GM12878 (cell line): ENCODE measurements at regions not wholly inside any gene's neighbourhood (a gene's known extent, or its start where the extent isn't known, plus 50 kb on each side); places are given as distances from the start of the nearest gene placed in this dataset.

Source experiments
- ATAC-seq: fragments of 200-7000 bp; cut with Tn5 transposase; 3 replicates; pipeline ENCODE4 v1.9.1; 2020; ENCODE audit warnings: mild to moderate bottlenecking, moderate library complexity
- BruUV-seq: library from RNA; stranded (reverse); fragments of 400-500 nt; replicated peaks from 2 replicates; lab custom pipeline; 2021; lab: Mats Ljungman, UMichigan
- CTCF ChIA-PET: fragments of 300-600 bp; sonication (Branson Sonifier 250); formaldehyde crosslinking; extraction: SDS; loops from one replicate; lab custom pipeline; 2021; ENCODE audit warnings: inconsistent platforms; lab: Yijun Ruan, JAX
- POLR2A ChIA-PET: fragments of 350-600 bp; formaldehyde crosslinking; extraction: SDS; loops from one replicate; lab custom pipeline; 2021; ENCODE audit warnings: inconsistent platforms; lab: Charles Lee
- RAD21 ChIA-PET: fragments of 300-600 bp; sonication (Branson Sonifier 250); formaldehyde crosslinking; loops from one replicate; lab custom pipeline; 2023; ENCODE audit warnings: antibody characterized with exemption; ENCODE audit not compliant: unreplicated experiment; lab: Charles Lee
- SMC1A ChIA-PET: fragments of 300-600 bp; sonication (Branson Sonifier 250); formaldehyde crosslinking; loops from one replicate; lab custom pipeline; 2023; ENCODE audit not compliant: unreplicated experiment, uncharacterized antibody; lab: Charles Lee
- DNase-seq: peaks from one replicate; pipeline ENCODE4 v3.0.0-alpha.2; 2011; ENCODE audit warnings: low read depth, low spot score
- FAIRE-seq: peaks from 3 replicates; lab custom pipeline; 2011; peaks lifted over from hg19 to GRCh38; lab: Jason Lieb, UNC
- H2AFZ ChIP-seq: 2 replicates; pipeline ENCODE4 v1.6.0; 2011; ENCODE audit warnings: low read depth, low read length, control low read depth; ENCODE audit not compliant: control insufficient read depth
- H3K27ac ChIP-seq: 2 replicates; pipeline ENCODE4 v1.5.1; 2011; ENCODE audit warnings: control low read depth; ENCODE audit not compliant: control insufficient read depth, insufficient read depth
- H3K27me3 ChIP-seq, 2 experiments: replicated peaks in 1 of 2; 2 replicates each; pipeline versions ENCODE4 v1.6.0 to v1.6.1; 2011; ENCODE audit warnings: low read length in 1 of 2; ENCODE audit not compliant: control insufficient read depth in 2 of 2, insufficient read depth in 2 of 2
- H3K36me3 ChIP-seq, 2 experiments: 2 replicates each; pipeline ENCODE4 v1.5.1; 2011; ENCODE audit warnings: low read length in 1 of 2; ENCODE audit not compliant: control insufficient read depth in 2 of 2, insufficient read depth in 2 of 2
- H3K4me1 ChIP-seq: 2 replicates; pipeline ENCODE4 v1.6.1; 2011; ENCODE audit warnings: mild to moderate bottlenecking, low read length, moderate library complexity, mixed read lengths; ENCODE audit not compliant: control insufficient read depth, insufficient read depth
- H3K4me2 ChIP-seq: 2 replicates; pipeline ENCODE4 v1.6.0; 2011; ENCODE audit warnings: control low read depth; ENCODE audit not compliant: control insufficient read depth, insufficient read depth
- H3K4me3 ChIP-seq: fragments of 200-600 bp; sonication (generic); 2 replicates; pipeline ENCODE4 v1.5.1; 2016
- H3K79me2 ChIP-seq: 2 replicates; pipeline ENCODE4 v1.6.0; 2011; ENCODE audit warnings: low read length; ENCODE audit not compliant: control insufficient read depth, insufficient read depth
- H3K9ac ChIP-seq: 2 replicates; pipeline ENCODE4 v1.8.0; 2011; ENCODE audit warnings: low read length, control low read depth, mixed read lengths; ENCODE audit not compliant: control insufficient read depth, insufficient read depth
- H3K9me3 ChIP-seq: replicated peaks from 3 replicates; pipeline ENCODE4 v1.5.1; 2011; ENCODE audit warnings: mild to moderate bottlenecking, low read length; ENCODE audit not compliant: control insufficient read depth, insufficient read depth
- H4K20me1 ChIP-seq: 2 replicates; pipeline ENCODE4 v1.6.0; 2011; ENCODE audit not compliant: control insufficient read depth, insufficient read depth
- CHD2 ChIP-seq: IDR thresholded peaks from 2 replicates; pipeline ENCODE4 v1.6.1; 2011; ENCODE audit warnings: low read depth, low read length, improper control_type of control experiment, borderline replicate concordance
- ETV6 ChIP-seq, 2 experiments: fragments of 450-650 bp in 1 of 2; IDR thresholded peaks in 1 of 2; conservative IDR thresholded peaks in 1 of 2; 2 replicates each; pipeline ENCODE4 v1.6.1; 2014; ENCODE audit warnings: antibody characterized with exemption in 1 of 2, borderline replicate concordance in 1 of 2, low read depth in 1 of 2, mild to moderate bottlenecking in 1 of 2, moderate library complexity in 1 of 2
- FOS ChIP-seq: IDR thresholded peaks from 3 replicates; pipeline ENCODE4 v1.6.1; 2011; ENCODE audit warnings: borderline replicate concordance; ENCODE audit not compliant: insufficient read length; ENCODE audit errors: extremely low read depth
- FOXM1 ChIP-seq: IDR thresholded peaks from 2 replicates; pipeline ENCODE4 v1.6.1; 2012; ENCODE audit warnings: low read depth, mild to moderate bottlenecking, inconsistent platforms, low read length, moderate library complexity
- IKZF2 ChIP-seq, 2 experiments: fragments of 450-650 bp; IDR thresholded peaks; 2 replicates each; pipeline ENCODE4 v1.6.1; 2017; ENCODE audit warnings: mild to moderate bottlenecking in 2 of 2, moderate library complexity in 2 of 2
- MLLT1 ChIP-seq: fragments of 450-650 bp; IDR thresholded peaks from 2 replicates; pipeline ENCODE4 v1.6.1; 2016; ENCODE audit warnings: mild to moderate bottlenecking
- NBN ChIP-seq: fragments of 450-650 bp; IDR thresholded peaks from 2 replicates; pipeline ENCODE4 v1.6.1; 2016
- NFYB ChIP-seq: IDR thresholded peaks from 2 replicates; pipeline ENCODE4 v1.6.1; 2011; ENCODE audit warnings: low read depth, mild to moderate bottlenecking, low read length, improper control_type of control experiment, moderate library complexity; ENCODE audit not compliant: insufficient read depth
- NR2C2 ChIP-seq: IDR thresholded peaks from 2 replicates; pipeline ENCODE4 v1.6.1; 2011; ENCODE audit warnings: borderline replicate concordance, low read depth; ENCODE audit not compliant: control insufficient read depth, insufficient read length
- NR2F1 ChIP-seq: fragments of 450-650 bp; conservative IDR thresholded peaks from 2 replicates; pipeline ENCODE4 v1.6.1; 2017; ENCODE audit warnings: mild to moderate bottlenecking
- NRF1 ChIP-seq: conservative IDR thresholded peaks from 2 replicates; pipeline ENCODE4 v1.6.1; 2011; ENCODE audit warnings: mild to moderate bottlenecking, low read depth, low read length, improper control_type of control experiment
- PAX8 ChIP-seq: fragments of 450-650 bp; IDR thresholded peaks from 2 replicates; pipeline ENCODE4 v1.6.1; 2017; ENCODE audit warnings: mild to moderate bottlenecking, moderate library complexity
- PKNOX1 ChIP-seq: fragments of 450-650 bp; IDR thresholded peaks from 2 replicates; pipeline ENCODE4 v1.6.1; 2016; ENCODE audit warnings: mild to moderate bottlenecking
- RELB ChIP-seq: fragments of 450-650 bp; IDR thresholded peaks from 2 replicates; pipeline ENCODE4 v1.6.1; 2017; ENCODE audit warnings: low read depth, mild to moderate bottlenecking, moderate library complexity
- SP1 ChIP-seq: IDR thresholded peaks from one replicate; pipeline ENCODE4 v1.6.1; 2011; ENCODE audit warnings: low read depth, low read length
- SUPT20H ChIP-seq: IDR thresholded peaks from 2 replicates; pipeline ENCODE4 v1.6.1; 2011; ENCODE audit warnings: low read depth, mild to moderate bottlenecking, low read length, moderate library complexity, borderline replicate concordance; ENCODE audit not compliant: control insufficient read depth
- WRNIP1 ChIP-seq: IDR thresholded peaks from 2 replicates; pipeline ENCODE4 v1.6.1; 2011; ENCODE audit warnings: low read depth, low read length, improper control_type of control experiment, borderline replicate concordance
- ZZZ3 ChIP-seq: IDR thresholded peaks from 2 replicates; pipeline ENCODE4 v1.6.1; 2011; ENCODE audit warnings: low read depth; ENCODE audit not compliant: control insufficient read depth, insufficient read length
- WGBS: methylation state at CpG from one replicate; pipeline ENCODE4 v1.1.6; 2016; ENCODE audit warnings: low lambda C conversion rate; ENCODE audit not compliant: insufficient replicate concordance, insufficient coverage; ENCODE audit errors: missing lambda C conversion rate; 5-methylcytosine and 5-hydroxymethylcytosine counted together
- in situ Hi-C: fragments of 300-500 bp; cut with MboI; formaldehyde crosslinking; loops from 9 replicates; pipeline ENCODE4 v1.14.3; 2018; ENCODE audit warnings: mixed read lengths
- intact Hi-C: fragments of 100-400 bp; cut with micrococcal nuclease; formaldehyde crosslinking; loops from one replicate; pipeline ENCODE4 v1.14.2; 2022; ENCODE audit not compliant: unreplicated experiment
- TF ChIP-seq, protein P1 (sequence below): IDR thresholded peaks from 2 replicates; pipeline ENCODE4 v1.6.1; 2011; ENCODE audit warnings: borderline replicate concordance, low read depth, mild to moderate bottlenecking, moderate library complexity, mixed read lengths, low read length; ENCODE audit not compliant: insufficient read depth; ENCODE audit errors: extremely low read length

GRCh38 chr11:23727794-23728193 lies 769.1 kb upstream of the LUZP2 start:
- Histone ChIP-seq H3K79me2 (no peaks in the 10 kb centered on the region), H4K20me1 (no peaks in the 10 kb centered on the region), H3K4me2 (no peak overlapping the region), H2AFZ (no peak overlapping the region), H3K4me3 (no peak overlapping the region), H3K27ac (no peak overlapping the region), H3K9me3 (no peaks in the 10 kb centered on the region), H3K27me3 (no peaks in the 10 kb centered on the region), H3K9ac (no peak overlapping the region), H3K4me1 (no peaks in the 10 kb centered on the region), H3K36me3 (no peaks in the 10 kb centered on the region)
- TF ChIP-seq CHD2 = no peak
- no peak for TF ChIP-seq PAX8
- TF ChIP-seq NR2C2 = no peak
- no peak for TF ChIP-seq FOS
- no peak for TF ChIP-seq WRNIP1
- TF ChIP-seq RELB = no peak
- no peak for TF ChIP-seq NR2F1
- no peak for TF ChIP-seq NFYB
- no peak for TF ChIP-seq ETV6 (conservative IDR thresholded peaks at IDR 0.05 in 1 of 2, IDR thresholded peaks at IDR 0.05 in 1 of 2; ENCODE audit: borderline replicate concordance in 1 of 2, low read depth in 1 of 2)
- TF ChIP-seq SP1 = no peak
- TF ChIP-seq, protein P1, sequence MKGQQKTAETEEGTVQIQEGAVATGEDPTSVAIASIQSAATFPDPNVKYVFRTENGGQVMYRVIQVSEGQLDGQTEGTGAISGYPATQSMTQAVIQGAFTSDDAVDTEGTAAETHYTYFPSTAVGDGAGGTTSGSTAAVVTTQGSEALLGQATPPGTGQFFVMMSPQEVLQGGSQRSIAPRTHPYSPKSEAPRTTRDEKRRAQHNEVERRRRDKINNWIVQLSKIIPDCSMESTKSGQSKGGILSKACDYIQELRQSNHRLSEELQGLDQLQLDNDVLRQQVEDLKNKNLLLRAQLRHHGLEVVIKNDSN = no peak
- no peak for TF ChIP-seq ZZZ3
- no peak for TF ChIP-seq IKZF2 (IDR thresholded peaks at IDR 0.05)
- TF ChIP-seq SUPT20H = no peak
- no peak for TF ChIP-seq NRF1
- TF ChIP-seq MLLT1 = no peak
- no peak for TF ChIP-seq NBN
- no peak for TF ChIP-seq PKNOX1
- TF ChIP-seq FOXM1 = no peak
- FAIRE-seq = no peak
- no TSS peak for BruUV-seq
- ChIA-PET POLR2A (no interaction called here), RAD21 (no interaction called here), SMC1A (interaction anchor here (0.7 to 0.9 kb wide), 4 partner anchors 9 to 239 kb away, joined by 3 read pairs; no protein-coding TSS in a partner anchor), CTCF (no interaction called here)
- in situ Hi-C loops = loop anchor here (10.0 kb wide), 1 partner anchor 63 kb away; no protein-coding TSS in a partner anchor
- ATAC-seq = peak; percentile 56
- 5% methylated on average over 2 of the region's 2 CpGs for WGBS
- no peak for DNase-seq
- intact Hi-C loops = no loop called here
